BJ (cell line): ENCODE measurements at regions not wholly inside any gene's neighbourhood (a gene's known extent, or its start where the extent isn't known, plus 50 kb on each side); places are given as distances from the start of the nearest gene placed in this dataset.
"Not testable (repeated sequence)": the region's sequence is repeated elsewhere in the genome, so short reads cannot be mapped to it uniquely, and the experiment has no call there.

Experiments
- CTCF ChIA-PET: fragments of 350-600 bp; formaldehyde crosslinking; extraction: SDS; loops from one replicate; lab custom pipeline; 2021; ENCODE audit warnings: antibody characterized with exemption, inconsistent platforms; lab: Yijun Ruan, JAX
- POLR2A ChIA-PET: fragments of 300-600 bp; sonication (Branson Sonifier 250); formaldehyde crosslinking; extraction: SDS; loops from one replicate; lab custom pipeline; 2021; ENCODE audit warnings: antibody characterized with exemption; lab: Charles Lee
- DNase-seq: peaks from one replicate; pipeline ENCODE4 v3.0.0-alpha.2; 2011; ENCODE audit warnings: low read depth
- H3K27me3 ChIP-seq: 2 replicates; pipeline ENCODE4 v1.6.0; 2011; ENCODE audit warnings: low read length; ENCODE audit not compliant: control insufficient read depth, insufficient read depth
- H3K36me3 ChIP-seq: 2 replicates; pipeline ENCODE4 v1.5.1; 2011; ENCODE audit warnings: low read length; ENCODE audit not compliant: control insufficient read depth, insufficient read depth
- H3K4me3 ChIP-seq: 2 replicates; pipeline ENCODE4 v1.5.1; 2011; ENCODE audit warnings: low read depth, mild to moderate bottlenecking, control low read depth, low read length
- CTCF ChIP-seq: IDR thresholded peaks from 2 replicates; pipeline ENCODE4 v1.5.1; 2011; ENCODE audit warnings: low read depth, mild to moderate bottlenecking, control low read depth, inconsistent platforms, low read length, moderate library complexity; ENCODE audit not compliant: insufficient read depth

GRCh38 chr5:42109006-42109572 is 184.0 kb downstream of the FBXO4 start:
- Histone ChIP-seq H3K27me3 (no peaks in the 10 kb centered on the region), H3K4me3 (no peak overlapping the region), H3K36me3 (no peaks in the 10 kb centered on the region)
- POLR2A ChIA-PET, result no interaction called here
- no peak for TF ChIP-seq CTCF
- no peak for DNase-seq
- CTCF ChIA-PET, result no interaction called here

GRCh38 chr5:42115721-42116120 is 190.6 kb downstream of the FBXO4 start:
- DNase-seq, H3K27me3 ChIP-seq, CTCF ChIA-PET, H3K4me3 ChIP-seq, H3K36me3 ChIP-seq, POLR2A ChIA-PET: not testable (repeated sequence)

- H3K27me3 ChIP-seq, result no peaks in the 10 kb centered on the region
Measured at GRCh38 chr5:42120070-42120469, 195.0 kb downstream of the FBXO4 start.

GRCh38 chr5:42121401-42121800 is 196.3 kb downstream of the FBXO4 start:
- Histone ChIP-seq H3K36me3 (no peaks in the 10 kb centered on the region), H3K4me3 (no peak overlapping the region), H3K27me3 (no peaks in the 10 kb centered on the region)
- POLR2A ChIA-PET, result no interaction called here
- no peak for TF ChIP-seq CTCF
- CTCF ChIA-PET, result interaction anchor here (1.0 kb wide), 1 partner anchor 64 kb away, joined by 3 read pairs; no protein-coding TSS in a partner anchor
- DNase-seq, result no peak

More at GRCh38 chr5:42120070-42120469, 195.0 kb downstream of the FBXO4 start:
- no peak for TF ChIP-seq CTCF
- Histone ChIP-seq H3K4me3 (no peak overlapping the region), H3K36me3 (no peaks in the 10 kb centered on the region)
- DNase-seq, result no peak
- ChIA-PET POLR2A (no interaction called here), CTCF (no interaction called here)

GRCh38 chr5:42131081-42131480 is 206.0 kb downstream of the FBXO4 start:
- ChIA-PET CTCF (no interaction called here), POLR2A (no interaction called here)
- no peak for TF ChIP-seq CTCF
- DNase-seq, result no peak
- no peaks in the 10 kb centered on the region for H3K36me3 ChIP-seq
- H3K4me3 ChIP-seq, result no peak overlapping the region
- H3K27me3 ChIP-seq, result no peaks in the 10 kb centered on the region

GRCh38 chr5:42143361-42143760 is 218.3 kb downstream of the FBXO4 start:
- no peaks in the 10 kb centered on the region for H3K36me3 ChIP-seq
- POLR2A ChIA-PET, result no interaction called here
- CTCF ChIA-PET, result no interaction called here
- no peak for DNase-seq
- no peaks in the 10 kb centered on the region for H3K27me3 ChIP-seq
- no peak overlapping the region for H3K4me3 ChIP-seq
- no peak for TF ChIP-seq CTCF
